ENCODE measurements at regions not wholly inside any gene's neighbourhood (a gene's known extent, or its start where the extent isn't known, plus 50 kb on each side); places are given as distances from the start of the nearest gene placed in this dataset.

GRCh38 chr6:142562865-142563264 lies 261.1 kb downstream of the ADGRG6 start:
- Histone ChIP-seq H3K4me1 (ENCODE audit: control insufficient read depth, extremely low read depth, insufficient read depth, low read length) (no peaks in the 10 kb centered on the region), H3K36me3 (ENCODE audit: control insufficient read depth in 2 of 2, extremely low read depth in 1 of 2, insufficient read depth in 2 of 2, low read length in 2 of 2) (no peaks in the 10 kb centered on the region), H3K4me2 (ENCODE audit: control insufficient read depth, extremely low read depth, insufficient read depth, low read depth, low read length) (no peak overlapping the region), H3K79me2 (ENCODE audit: control insufficient read depth, insufficient read depth, low read length) (no peaks in the 10 kb centered on the region), H2AFZ (ENCODE audit: control insufficient read depth, low read length) (no peak overlapping the region), H3K27me3 (ENCODE audit: control insufficient read depth, extremely low read depth, insufficient read depth, low read length) (no peaks in the 10 kb centered on the region), H3K9ac (ENCODE audit: control insufficient read depth, extremely low read depth, insufficient read depth, low read length) (no peak overlapping the region), H3K4me3 (ENCODE audit: control insufficient read depth in 2 of 3, extremely low read depth in 1 of 3, insufficient read depth in 2 of 3, low read depth in 1 of 3, low read length in 3 of 3) (no peak overlapping the region), H4K20me1 (ENCODE audit: control insufficient read depth, extremely low read depth, insufficient read depth, low read length) (no peaks in the 10 kb centered on the region), H3K9me3 (ENCODE audit: control insufficient read depth, low read depth, low read length) (no peaks in the 10 kb centered on the region), H3K27ac (ENCODE audit: control insufficient read depth, insufficient read depth, low read length) (no peak overlapping the region), H3K9me1 (ENCODE audit: control insufficient read depth, extremely low read depth, insufficient read depth, low read length) (no peaks in the 10 kb centered on the region)
- DNase-seq (ENCODE audit: low read depth, low spot score) = no peak
- dilution Hi-C loops (cut with MboI; ENCODE audit: extremely low pct_ligation_motif_present, low sequenced_read_pairs) = no loop called here
- no peak for TF ChIP-seq CTCF (optimal IDR thresholded peaks at IDR 0.05 in 1 of 3, IDR thresholded peaks at IDR 0.05 in 1 of 3, conservative IDR thresholded peaks at IDR 0.05 in 1 of 3; ENCODE audit: extremely low read depth in 1 of 3, insufficient read depth in 2 of 3, low read length in 3 of 3)
- no peak for TF ChIP-seq EZH2 (IDR thresholded peaks at IDR 0.05; ENCODE audit: low read length)
- FAIRE-seq = no peak

GRCh38 chr6:142566628-142567396 lies 265.0 kb downstream of the ADGRG6 start:
- H3K27ac ChIP-seq (ENCODE audit: control insufficient read depth, insufficient read depth, low read length) = no peak overlapping the region
- no peak for DNase-seq (ENCODE audit: low read depth, low spot score)

More at GRCh38 chr6:142566628-142567396, 265.0 kb downstream of the ADGRG6 start:
- dilution Hi-C loops (cut with MboI; ENCODE audit: extremely low pct_ligation_motif_present, low sequenced_read_pairs) = no loop called here
- peaks cover 27% of the 10 kb centered on the region for H3K4me1 ChIP-seq (ENCODE audit: control insufficient read depth, extremely low read depth, insufficient read depth, low read length)
- no peak overlapping the region for H2AFZ ChIP-seq (ENCODE audit: control insufficient read depth, low read length)
- H3K79me2 ChIP-seq (ENCODE audit: control insufficient read depth, insufficient read depth, low read length) = no peaks in the 10 kb centered on the region
- H3K9me3 ChIP-seq (ENCODE audit: control insufficient read depth, low read depth, low read length) = no peaks in the 10 kb centered on the region
- no peaks in the 10 kb centered on the region for H3K9me1 ChIP-seq (ENCODE audit: control insufficient read depth, extremely low read depth, insufficient read depth, low read length)
- TF ChIP-seq CTCF (optimal IDR thresholded peaks at IDR 0.05 in 1 of 3, IDR thresholded peaks at IDR 0.05 in 1 of 3, conservative IDR thresholded peaks at IDR 0.05 in 1 of 3; ENCODE audit: extremely low read depth in 1 of 3, insufficient read depth in 2 of 3, low read length in 3 of 3) = peak; percentile 86 to 88 (median 88)
- no peak for TF ChIP-seq EZH2 (IDR thresholded peaks at IDR 0.05; ENCODE audit: low read length)
- FAIRE-seq = peak; percentile 79
- H3K4me3 ChIP-seq (ENCODE audit: control insufficient read depth in 2 of 3, extremely low read depth in 1 of 3, insufficient read depth in 2 of 3, low read depth in 1 of 3, low read length in 3 of 3) = no peak overlapping the region
- no peak overlapping the region for H3K9ac ChIP-seq (ENCODE audit: control insufficient read depth, extremely low read depth, insufficient read depth, low read length)
- H3K4me2 ChIP-seq (ENCODE audit: control insufficient read depth, extremely low read depth, insufficient read depth, low read depth, low read length) = no peak overlapping the region
- no peaks in the 10 kb centered on the region for H4K20me1 ChIP-seq (ENCODE audit: control insufficient read depth, extremely low read depth, insufficient read depth, low read length)
- H3K36me3 ChIP-seq (ENCODE audit: control insufficient read depth in 2 of 2, extremely low read depth in 1 of 2, insufficient read depth in 2 of 2, low read length in 2 of 2) = no peaks in the 10 kb centered on the region
- no peaks in the 10 kb centered on the region for H3K27me3 ChIP-seq (ENCODE audit: control insufficient read depth, extremely low read depth, insufficient read depth, low read length)
